ENCODE measurements at regions not wholly inside any gene's neighbourhood (a gene's known extent, or its start where the extent isn't known, plus 50 kb on each side); places are given as distances from the start of the nearest gene placed in this dataset.

DNA sequence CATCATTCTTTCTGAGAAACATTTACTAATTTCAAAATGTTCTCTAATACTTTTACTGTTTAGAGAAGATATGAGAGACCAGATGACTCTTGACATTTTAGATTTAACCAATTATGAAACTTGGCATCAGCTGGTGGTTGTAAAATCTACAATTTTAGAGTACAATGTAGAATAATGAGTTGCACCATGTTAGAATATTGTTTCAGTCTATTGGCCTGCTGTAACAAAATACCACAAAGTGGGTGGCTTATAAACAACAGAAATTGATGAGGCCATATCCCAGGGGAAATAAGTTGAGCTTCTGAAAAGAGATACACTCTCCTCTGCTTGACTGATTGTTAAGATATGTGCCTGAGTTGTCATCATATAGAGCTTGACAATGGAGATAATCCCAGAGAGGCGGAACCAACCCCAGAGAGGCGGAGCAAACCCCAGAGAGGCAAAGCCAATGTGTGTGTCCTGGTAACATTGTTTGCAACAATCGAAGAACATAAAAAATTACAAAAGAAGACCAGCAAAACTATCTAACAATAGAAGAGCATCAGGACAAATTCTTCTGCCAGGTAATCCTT is 373.0 kb upstream of the SLITRK1 start:
- DNase-seq (ENCODE audit: low read depth in 1 of 2, low spot score in 1 of 2) = no peak

DNA sequence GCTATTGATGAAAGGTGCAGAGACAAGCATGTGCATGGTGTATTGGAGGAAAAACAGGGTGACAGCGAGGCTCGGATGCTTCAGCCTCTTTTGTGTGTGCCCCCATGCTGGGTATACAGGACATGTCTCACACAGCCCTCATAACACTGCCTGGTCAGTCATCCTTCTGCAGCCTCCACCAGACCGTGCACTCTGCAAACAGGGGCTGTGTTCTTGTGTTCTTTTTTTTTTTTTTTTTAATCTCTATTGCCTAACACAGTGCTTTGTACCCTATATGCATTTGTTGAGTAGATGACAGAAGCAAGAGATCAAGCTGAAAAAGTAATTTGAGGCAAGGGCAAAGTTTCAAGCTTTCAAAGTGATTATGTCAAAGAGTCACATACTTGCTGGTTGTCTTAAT is 367.2 kb upstream of the SLITRK1 start:
- no peak for DNase-seq (ENCODE audit: low read depth in 1 of 2, low spot score in 1 of 2)

DNA sequence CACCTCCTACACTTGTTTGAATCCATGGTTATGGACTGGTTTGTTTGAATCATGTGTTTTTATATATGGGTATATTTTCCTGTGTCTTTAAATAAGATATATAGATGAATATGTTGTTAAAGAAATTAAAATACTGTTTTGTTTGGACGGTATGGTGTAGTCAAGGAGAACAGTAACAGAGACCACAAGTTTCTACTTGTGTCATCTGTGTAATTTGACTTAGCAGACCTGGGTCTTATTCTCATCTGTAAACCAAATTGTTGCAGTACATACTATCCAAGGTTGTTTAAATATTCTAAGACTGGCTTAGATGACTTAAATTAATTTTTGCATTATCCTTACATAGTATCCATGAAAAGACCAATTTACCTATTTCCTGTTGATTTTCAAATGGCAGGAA is 361.1 kb upstream of the SLITRK1 start:
- DNase-seq (ENCODE audit: low read depth in 1 of 2, low spot score in 1 of 2) = no peak

DNA sequence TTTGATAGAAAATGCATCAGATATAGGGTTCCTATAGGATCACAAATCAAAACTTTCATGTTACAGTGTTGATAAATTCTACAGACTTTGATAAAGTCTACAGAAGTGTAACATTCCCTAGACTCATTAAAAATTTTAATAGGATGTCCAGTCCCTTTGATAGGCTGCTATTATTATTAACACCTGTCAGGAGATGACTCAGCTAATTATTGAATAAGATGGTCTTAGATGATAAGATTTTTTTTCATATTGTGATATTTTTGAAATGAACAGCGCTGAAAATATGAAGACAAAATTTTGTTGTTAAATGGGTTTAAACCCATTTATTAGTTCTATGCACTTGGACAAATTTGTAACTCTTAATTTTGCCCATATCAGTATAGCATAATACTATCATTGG is 356.8 kb upstream of the SLITRK1 start:
- DNase-seq (ENCODE audit: low read depth in 1 of 2, low spot score in 1 of 2) = no peak

DNA sequence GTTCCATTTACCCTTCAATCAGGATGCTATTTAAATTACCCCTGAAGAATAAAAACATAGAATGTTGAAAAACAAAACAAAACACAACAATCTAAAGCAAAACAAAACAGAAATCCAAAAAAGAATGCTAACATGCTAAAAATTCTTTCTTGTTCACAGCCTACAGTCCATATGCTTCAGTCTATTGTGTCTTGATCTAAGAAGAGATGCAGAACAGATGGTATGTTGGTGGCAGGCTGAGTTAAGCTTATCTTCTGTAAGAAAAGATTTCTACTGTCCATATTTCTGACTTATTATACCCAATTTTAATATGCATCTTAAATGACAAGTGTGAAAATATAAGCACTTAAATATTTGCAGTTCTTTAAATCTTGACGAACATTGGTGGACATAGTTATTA is 356.1 kb upstream of the SLITRK1 start:
- no peak for DNase-seq (ENCODE audit: low read depth in 1 of 2, low spot score in 1 of 2)

DNA sequence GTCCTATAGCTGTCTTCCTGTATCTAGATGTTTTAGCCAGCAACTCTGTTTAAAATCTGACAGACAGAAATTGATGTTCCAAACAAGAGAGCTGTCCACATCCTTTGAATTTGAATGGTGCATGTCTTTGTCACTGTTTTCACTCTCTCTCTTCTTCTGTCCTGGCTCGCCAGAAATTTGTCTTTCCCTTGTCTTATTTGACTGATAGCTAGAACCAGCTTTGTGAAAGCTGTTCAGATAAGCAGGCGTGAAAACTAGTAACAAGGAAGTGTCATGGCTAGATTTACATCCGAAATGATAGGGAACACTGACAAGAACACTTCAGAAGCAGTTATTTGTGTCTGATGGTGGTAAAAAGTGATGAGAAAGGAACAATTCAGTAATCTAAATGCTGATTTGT is 354.9 kb upstream of the SLITRK1 start:
- DNase-seq (ENCODE audit: low read depth in 1 of 2, low spot score in 1 of 2) = no peak

DNA sequence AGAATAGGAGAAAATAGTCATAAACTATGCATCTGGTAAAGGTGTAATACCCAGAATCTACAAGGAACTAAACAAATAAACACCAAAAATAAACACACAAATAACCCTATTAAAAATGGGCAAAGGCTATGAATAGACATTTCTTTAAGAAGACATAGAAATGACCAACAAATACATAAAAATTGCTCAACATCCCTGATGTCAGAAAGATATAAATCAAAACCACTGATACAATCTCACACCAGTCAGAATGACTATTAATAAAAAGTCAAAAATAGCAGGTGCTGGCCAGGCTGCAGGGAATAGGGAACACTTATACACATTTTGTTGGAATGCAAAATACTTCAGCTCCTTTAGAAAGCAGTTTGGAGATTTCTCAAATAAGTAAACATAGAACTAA is 352.1 kb upstream of the SLITRK1 start:
- DNase-seq (ENCODE audit: low read depth in 1 of 2, low spot score in 1 of 2) = no peak

DNA sequence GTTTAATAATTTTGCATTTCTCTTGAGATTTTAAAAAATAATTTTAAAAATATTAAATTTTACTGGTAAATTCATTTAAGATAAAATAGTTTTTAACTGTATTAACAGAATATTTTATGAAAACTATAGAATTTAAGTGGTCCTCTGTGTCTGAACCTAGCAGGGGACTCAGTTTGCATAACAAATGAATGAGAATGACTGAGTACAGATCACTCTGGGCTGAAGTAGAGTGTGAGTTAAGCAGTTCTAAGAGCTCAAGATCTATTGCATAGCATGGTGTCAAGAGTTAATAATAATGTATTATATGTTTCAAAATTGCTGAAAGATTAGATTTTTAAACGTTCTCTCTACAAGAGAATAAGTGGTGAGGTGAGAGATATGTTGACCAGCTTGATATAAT is 348.3 kb upstream of the SLITRK1 start:
- no peak for DNase-seq (ENCODE audit: low read depth in 1 of 2, low spot score in 1 of 2)

DNA sequence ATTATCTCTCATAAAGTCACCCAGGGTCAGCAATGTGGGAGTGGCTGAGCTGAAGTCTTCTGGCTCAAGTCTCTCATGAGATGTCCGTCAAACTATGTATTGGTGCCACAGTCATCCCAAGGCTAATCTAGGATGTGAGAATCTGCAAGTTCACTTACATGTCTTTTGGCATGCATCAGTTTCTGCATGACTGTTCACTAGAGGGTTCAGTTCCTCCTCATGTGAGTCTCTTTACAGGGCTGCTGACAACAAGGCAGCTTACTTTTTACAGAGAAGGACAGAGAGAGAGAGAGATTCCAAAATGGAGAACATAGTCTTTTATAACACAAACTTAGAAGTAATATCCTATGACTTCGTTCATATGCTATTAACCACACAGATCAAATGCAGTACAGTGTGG is 328.8 kb upstream of the SLITRK1 start:
- no peak for DNase-seq (ENCODE audit: low read depth in 1 of 2, low spot score in 1 of 2)

DNA sequence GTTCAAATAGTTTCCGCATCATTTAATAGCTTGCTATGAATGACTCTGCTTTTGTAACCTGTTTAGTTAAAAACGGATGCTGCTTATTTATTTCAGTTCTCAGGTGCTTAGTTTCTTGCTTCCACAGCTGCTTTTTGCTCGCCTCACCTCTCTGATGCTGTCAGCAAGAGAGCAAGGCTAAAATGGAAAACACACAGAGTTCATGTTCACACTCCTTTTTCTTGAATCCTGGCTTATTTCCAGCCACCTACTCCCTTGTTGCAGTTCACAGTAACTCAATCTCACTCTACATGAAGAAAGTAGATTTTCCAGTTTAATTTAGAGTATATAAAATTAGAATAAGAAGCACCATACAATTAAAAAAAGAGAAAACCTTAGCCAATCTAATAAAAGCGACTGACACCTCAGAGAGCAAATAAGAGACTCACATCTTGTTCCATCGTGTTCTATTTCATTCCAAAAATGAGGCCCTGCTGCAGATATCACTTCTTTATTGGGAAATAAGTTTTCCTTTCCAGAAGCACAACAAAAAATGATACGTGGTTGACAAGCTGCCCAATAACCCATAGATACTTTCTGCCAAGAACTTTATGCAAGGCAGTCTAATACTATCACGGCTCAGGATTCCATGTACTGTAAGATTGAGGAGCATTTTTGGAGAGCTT is 326.1 kb upstream of the SLITRK1 start:
- DNase-seq (ENCODE audit: low read depth in 1 of 2, low spot score in 1 of 2) = no peak

DNA sequence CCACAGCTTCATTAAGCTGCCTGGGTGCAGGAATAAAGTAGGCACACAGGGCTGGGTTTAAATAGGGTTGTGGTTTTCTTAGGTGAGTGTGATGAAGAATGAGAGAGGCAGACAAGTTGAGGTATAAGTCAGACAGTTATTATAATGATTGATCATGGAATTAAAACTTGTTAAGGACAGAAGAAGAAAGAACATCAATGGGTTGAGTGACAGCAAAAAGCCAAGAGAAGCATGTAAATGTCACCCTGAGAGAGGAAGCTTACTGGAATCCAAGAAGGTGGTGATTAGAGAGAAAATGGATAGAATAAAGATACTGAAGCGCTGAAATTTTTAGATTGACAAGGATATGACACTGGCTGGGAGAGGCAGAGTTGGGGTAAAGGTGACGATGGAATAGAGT is 325.2 kb upstream of the SLITRK1 start:
- no peak for DNase-seq (ENCODE audit: low read depth in 1 of 2, low spot score in 1 of 2)

DNA sequence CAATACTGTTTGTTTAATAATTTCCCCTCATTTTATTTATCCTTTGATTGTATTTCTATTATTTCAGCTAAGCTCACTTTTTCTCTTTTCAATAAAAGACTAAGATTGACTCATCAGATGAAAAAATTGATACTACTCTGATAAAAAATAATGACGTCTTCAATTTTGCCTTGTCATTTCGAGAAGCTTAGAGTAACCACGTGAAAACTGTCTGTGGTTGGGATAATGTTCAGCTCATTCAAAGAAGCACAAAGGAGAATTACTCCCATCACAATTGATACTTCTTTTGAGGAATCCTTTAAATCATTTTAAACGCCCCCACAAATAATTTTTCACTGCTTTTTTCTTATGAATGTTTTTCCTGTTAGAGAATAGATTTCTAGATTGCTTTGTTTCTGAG is 318.7 kb upstream of the SLITRK1 start:
- DNase-seq (ENCODE audit: low read depth in 1 of 2, low spot score in 1 of 2) = no peak

DNA sequence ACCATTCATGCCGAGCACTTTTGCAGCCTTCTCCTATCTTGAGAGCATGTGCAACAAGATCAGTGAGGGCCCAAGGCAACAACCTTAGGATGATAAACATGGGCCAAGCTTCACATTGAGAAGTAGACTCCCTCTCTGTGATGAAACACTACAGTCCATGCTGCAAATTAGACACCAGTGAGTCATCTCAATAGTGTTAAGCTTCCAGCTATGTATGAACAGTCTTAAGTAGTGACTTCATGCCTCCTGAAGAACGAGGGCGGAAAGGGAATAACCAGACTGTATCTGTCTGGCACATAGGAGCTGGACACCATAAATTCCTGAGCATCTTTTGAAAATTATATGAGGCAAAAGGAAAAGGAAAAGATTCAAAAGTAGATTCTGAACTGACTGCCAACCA is 309.9 kb upstream of the SLITRK1 start:
- no peak for DNase-seq (ENCODE audit: low read depth in 1 of 2, low spot score in 1 of 2)

DNA sequence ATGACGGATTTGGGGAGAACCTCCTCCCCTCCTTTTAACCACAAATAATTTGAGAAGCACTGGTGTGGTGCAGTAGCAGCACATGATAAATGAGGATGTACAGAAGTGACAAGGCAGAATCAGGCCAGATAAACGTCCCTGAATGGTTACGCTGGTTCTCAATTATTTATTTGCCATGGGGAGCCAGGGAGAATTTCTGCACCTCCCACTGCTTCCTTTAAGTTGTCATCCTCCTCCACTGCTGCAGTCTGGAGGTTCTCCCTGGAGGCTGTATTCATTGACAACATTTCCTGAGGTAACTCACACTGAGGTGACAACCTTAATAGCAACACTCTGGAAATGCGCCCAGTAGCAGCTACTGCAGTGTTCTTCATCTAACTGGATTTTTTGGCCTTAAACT is 308.9 kb upstream of the SLITRK1 start:
- no peak for DNase-seq (ENCODE audit: low read depth in 1 of 2, low spot score in 1 of 2)

DNA sequence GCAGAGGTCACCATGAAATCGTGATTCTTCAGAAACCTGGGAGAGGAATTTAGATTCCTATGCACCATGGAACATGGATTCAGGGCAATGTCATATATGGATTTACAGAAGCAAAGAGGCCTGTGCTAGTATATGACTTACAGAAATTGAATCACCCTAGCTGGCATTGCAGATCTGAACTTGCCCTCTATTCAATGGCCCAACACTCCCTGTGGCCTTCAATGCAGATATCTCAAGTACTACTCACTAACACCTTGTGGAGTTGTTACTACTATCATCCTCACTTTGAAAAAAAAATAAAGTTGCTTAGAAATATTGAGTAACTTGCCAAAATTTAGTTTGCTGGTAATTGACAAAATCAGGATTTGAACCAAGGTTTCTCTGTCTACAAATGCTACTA is 305.4 kb upstream of the SLITRK1 start:
- no peak for DNase-seq (ENCODE audit: low read depth in 1 of 2, low spot score in 1 of 2)

DNA sequence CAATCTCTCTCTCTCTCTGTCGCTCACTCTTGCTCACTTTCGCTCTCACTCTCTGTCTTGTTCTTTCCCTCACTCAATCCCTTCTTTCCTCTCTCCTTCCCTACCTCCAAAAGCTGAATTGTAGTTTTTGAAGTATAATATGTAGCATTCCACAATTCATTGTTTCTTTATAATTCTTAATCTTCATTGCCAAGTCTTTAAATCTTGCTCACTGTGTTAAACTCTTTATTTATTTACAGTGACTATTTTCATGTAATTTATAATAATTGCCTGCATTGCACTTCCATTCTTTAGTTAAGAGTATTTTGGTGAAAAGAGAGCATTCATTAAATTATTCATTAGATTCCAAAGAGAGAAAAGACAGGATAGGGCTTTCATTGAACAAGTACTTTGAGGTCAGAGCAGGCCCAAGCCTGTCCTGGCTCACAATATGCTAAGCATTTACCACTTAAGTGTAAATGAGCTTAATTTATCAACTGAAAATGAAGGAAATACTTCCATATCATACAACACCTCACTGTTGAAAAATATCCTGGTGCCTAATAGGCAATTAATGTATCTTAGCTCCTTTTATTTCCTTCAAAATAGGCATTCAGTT is 257.4 kb upstream of the SLITRK1 start:
- DNase-seq (ENCODE audit: low read depth in 1 of 2, low spot score in 1 of 2) = no peak

DNA sequence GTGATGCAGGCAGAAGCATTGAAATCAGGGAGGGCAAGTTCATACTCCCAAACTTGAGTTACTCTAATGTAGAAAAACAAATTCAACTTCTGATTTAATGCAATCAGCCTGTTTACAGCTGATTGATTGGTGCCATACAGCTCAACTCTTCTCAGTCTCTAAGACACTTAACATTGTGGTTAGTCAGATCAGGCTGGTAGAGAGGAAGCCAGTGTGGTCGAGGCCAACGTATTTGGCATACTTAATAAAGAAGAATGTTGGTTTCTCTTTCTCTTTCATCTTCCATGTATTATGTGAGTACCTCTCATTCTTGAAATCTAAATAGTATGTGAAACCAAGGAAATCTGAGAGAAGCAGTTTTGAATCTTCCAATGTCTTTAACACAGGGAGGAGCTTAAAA is 255.0 kb upstream of the SLITRK1 start:
- peak in 1 of 2 donors; percentile 21 for DNase-seq (ENCODE audit: low read depth in 1 of 2, low spot score in 1 of 2)

DNA sequence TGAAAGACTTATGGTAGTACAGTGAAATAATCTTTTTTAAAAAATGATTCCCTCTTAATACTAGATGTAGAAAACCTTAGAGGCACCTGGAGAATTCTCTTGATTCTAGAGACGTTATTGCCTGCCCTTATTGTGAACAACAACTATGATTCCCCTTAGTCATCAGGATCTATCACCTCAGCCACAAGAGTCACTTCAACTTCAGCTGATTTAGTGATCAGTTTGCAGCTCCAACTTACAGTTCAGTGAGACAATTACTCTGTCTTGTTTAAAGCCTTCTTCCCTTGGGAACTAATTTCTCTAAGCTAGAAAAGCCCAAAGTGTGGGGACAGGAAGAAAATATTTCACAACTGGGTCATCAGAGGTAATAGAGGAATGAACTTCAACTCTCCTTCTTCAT is 254.3 kb upstream of the SLITRK1 start:
- DNase-seq (ENCODE audit: low read depth in 1 of 2, low spot score in 1 of 2) = no peak

DNA sequence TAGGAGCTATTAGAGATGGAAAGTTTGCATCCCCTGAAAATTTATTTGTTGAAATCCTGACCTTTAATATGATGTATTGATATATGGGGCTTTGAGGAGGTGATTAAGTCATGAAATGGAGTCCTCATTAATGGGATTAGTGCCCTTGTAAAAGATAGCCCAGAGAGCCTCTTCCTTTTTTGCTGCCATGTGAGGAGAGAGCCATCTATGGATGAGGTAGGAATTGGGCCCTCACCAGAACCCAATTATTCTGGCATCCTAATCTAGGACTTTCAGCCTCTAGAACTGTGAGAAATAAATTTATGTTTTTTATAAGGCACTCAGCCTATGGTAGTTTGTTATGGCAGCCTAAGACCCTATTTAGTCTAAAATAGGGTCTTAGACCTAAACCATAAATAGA is 250.2 kb upstream of the SLITRK1 start:
- DNase-seq (ENCODE audit: low read depth in 1 of 2, low spot score in 1 of 2) = no peak

DNA sequence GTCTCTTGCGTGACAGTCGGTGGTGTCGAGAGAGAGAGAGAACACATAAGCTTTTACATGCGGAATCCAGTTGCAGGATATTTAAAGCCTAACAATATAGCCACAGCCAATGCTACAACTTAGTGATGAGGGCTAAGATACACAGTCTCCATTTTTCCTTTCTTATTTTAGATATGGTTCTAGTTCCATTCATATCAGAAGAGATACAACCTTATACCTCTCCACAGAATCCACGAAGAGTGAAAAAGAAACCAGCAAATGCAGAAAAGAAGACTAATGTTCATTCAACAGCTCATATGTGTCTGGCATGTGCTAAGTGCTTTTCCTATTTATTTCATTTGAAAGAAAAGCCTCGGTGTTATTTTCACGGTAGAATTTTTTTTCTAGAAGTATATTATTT is 249.0 kb upstream of the SLITRK1 start:
- no peak for DNase-seq (ENCODE audit: low read depth in 1 of 2, low spot score in 1 of 2)

DNA sequence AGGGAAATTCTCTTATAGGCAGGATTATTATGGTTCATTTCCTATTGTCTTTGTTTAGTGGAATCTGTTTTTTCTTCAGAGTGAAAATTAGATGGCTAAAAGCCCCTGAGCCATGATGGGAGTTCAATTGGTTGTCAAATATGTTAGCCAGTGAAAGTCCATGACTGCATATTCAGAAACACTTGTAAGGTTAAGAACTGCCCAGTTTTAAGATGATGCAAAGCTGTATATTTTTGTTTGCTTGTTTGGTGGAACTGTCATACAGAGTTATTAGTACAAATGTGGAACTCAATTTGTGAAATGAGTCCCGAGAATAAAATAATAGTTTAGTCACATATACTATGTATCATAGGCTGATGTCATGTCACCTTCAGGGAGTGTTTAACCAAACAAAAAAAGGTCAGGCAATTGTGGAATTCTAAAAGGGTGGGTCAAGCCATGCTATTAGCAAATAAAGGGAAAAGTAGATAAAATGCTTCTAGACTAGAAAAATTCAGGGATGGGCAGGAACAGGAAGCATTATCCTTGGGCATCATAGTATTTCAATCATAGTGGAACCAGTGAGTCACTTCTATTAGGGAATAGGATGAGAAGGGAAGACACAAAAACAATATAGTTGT is 248.3 kb upstream of the SLITRK1 start:
- DNase-seq (ENCODE audit: low read depth in 1 of 2, low spot score in 1 of 2) = no peak

DNA sequence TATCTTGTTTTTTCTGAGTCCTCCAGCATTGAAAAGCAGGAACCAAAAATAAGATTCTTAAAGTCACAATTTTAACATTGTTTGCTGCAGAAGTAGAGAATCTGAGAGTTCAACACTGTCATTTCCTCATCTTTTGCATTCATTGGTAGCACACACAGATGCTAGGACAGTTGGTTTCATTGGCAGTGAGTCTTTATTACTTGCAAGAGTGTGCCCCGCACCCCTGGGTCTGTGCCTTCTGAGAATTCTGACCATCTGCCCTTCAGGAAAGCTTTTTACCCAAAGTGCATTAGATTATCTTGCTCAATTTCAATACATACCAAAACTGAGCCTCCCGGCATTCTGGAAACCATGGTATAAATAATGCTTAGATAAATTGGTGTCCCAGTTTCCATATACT is 247.7 kb upstream of the SLITRK1 start:
- no peak for DNase-seq (ENCODE audit: low read depth in 1 of 2, low spot score in 1 of 2)
